Neural cell (in vitro differentiated cells): ENCODE measurements at regions not wholly inside any gene's neighbourhood (a gene's known extent, or its start where the extent isn't known, plus 50 kb on each side); places are given as distances from the start of the nearest gene placed in this dataset.

ENCODE experiments used
- H2AFZ ChIP-seq: fragments of 200-600, 300-800 bp; sonication (generic), shearing (Covaris generic); 2 replicates; pipeline ENCODE4 v1.6.0; 2014; ENCODE audit warnings: low read depth, mild to moderate bottlenecking, antibody characterized with exemption, low read length, moderate library complexity
- H3F3A ChIP-seq: fragments of 200-600 bp; shearing (Covaris generic); 2 replicates; pipeline ENCODE4 v1.6.1; 2016; ENCODE audit warnings: mild to moderate bottlenecking, moderate library complexity, mixed read lengths, antibody characterized with exemption, low read length; ENCODE audit not compliant: insufficient read depth, poor library complexity, severe bottlenecking
- H3K27ac ChIP-seq: fragments of 200-600, 300-800 bp; sonication (generic), shearing (Covaris generic); 2 replicates; pipeline ENCODE4 v1.5.1; 2014; ENCODE audit warnings: mild to moderate bottlenecking, low read length, moderate library complexity
- H3K27me3 ChIP-seq: fragments of 300-800, 200-600 bp; sonication (generic), shearing (Covaris generic); 2 replicates; pipeline ENCODE4 v1.6.0; 2014; ENCODE audit warnings: mild to moderate bottlenecking, low read depth, low read length, moderate library complexity; ENCODE audit not compliant: insufficient read depth
- H3K36me3 ChIP-seq: fragments of 300-800, 200-600 bp; sonication (generic), shearing (Covaris generic); 2 replicates; pipeline ENCODE4 v1.5.1; 2014; ENCODE audit warnings: mild to moderate bottlenecking, antibody characterized with exemption, low read length, moderate library complexity; ENCODE audit not compliant: insufficient read depth
- H3K4me2 ChIP-seq: fragments of 300-800, 200-600 bp; sonication (generic), shearing (Covaris generic); 2 replicates; pipeline ENCODE4 v1.6.0; 2014; ENCODE audit warnings: mild to moderate bottlenecking, low read length
- H3K4me3 ChIP-seq: fragments of 300-800, 200-600 bp; sonication (generic), shearing (Covaris generic); 2 replicates; pipeline ENCODE4 v1.5.1; 2014; ENCODE audit warnings: mild to moderate bottlenecking, low read length, moderate library complexity
- H3K79me2 ChIP-seq: fragments of 200-600 bp; shearing (Covaris generic); replicated peaks from 2 replicates; pipeline ENCODE4 v1.6.0; 2014; ENCODE audit warnings: mild to moderate bottlenecking, low read length, moderate library complexity; ENCODE audit not compliant: insufficient read depth
- H3K9ac ChIP-seq: fragments of 300-800, 200-600 bp; sonication (generic), shearing (Covaris generic); 2 replicates; pipeline ENCODE4 v1.6.1; 2016; ENCODE audit warnings: mild to moderate bottlenecking, low read length, mixed read lengths
- H3K9me2 ChIP-seq: fragments of 200-600 bp; shearing (Covaris generic); 2 replicates; pipeline ENCODE4 v1.6.1; 2016; ENCODE audit warnings: mild to moderate bottlenecking, low read length, mixed read lengths; ENCODE audit not compliant: insufficient read depth
- H3K9me3 ChIP-seq: fragments of 200-600, 300-800 bp; sonication (generic), shearing (Covaris generic); 2 replicates; pipeline ENCODE4 v1.6.1; 2016; ENCODE audit warnings: mild to moderate bottlenecking, mixed run types, low read length, moderate library complexity, mixed read lengths
- H4K20me1 ChIP-seq: fragments of 200-600 bp; shearing (Covaris generic); 2 replicates; pipeline ENCODE4 v1.6.1; 2016; ENCODE audit warnings: mild to moderate bottlenecking, mixed run types; ENCODE audit not compliant: insufficient read depth
- CTCF ChIP-seq: fragments of 450-650 bp; IDR thresholded peaks from 2 replicates; pipeline ENCODE4 v1.5.1; 2014; ENCODE audit warnings: antibody characterized with exemption, mild to moderate bottlenecking, moderate library complexity; ENCODE audit not compliant: poor library complexity, severe bottlenecking
- EP300 ChIP-seq: fragments of 450-650 bp; conservative IDR thresholded peaks from 2 replicates; pipeline ENCODE4 v1.6.1; 2014; ENCODE audit warnings: antibody characterized with exemption, mild to moderate bottlenecking, moderate library complexity; ENCODE audit not compliant: poor library complexity, severe bottlenecking
- EZH2 ChIP-seq: fragments of 200-600, 300-800 bp; shearing (Covaris generic), sonication (generic); IDR thresholded peaks from 2 replicates; pipeline ENCODE4 v1.6.1; 2014; ENCODE audit warnings: antibody characterized with exemption, low read length, borderline replicate concordance, mild to moderate bottlenecking; ENCODE audit not compliant: insufficient read depth, poor library complexity, severe bottlenecking
- MXI1 ChIP-seq: fragments of 450-650 bp; conservative IDR thresholded peaks from 2 replicates; pipeline ENCODE4 v1.6.1; 2014; ENCODE audit warnings: antibody characterized with exemption, mild to moderate bottlenecking; ENCODE audit not compliant: poor library complexity, severe bottlenecking
- POLR2AphosphoS5 ChIP-seq: IDR thresholded peaks from 2 replicates; pipeline ENCODE4 v1.6.1; 2012
- RAD21 ChIP-seq: fragments of 450-650 bp; conservative IDR thresholded peaks from 2 replicates; pipeline ENCODE4 v1.6.1; 2014; ENCODE audit warnings: antibody characterized with exemption, mild to moderate bottlenecking, moderate library complexity
- REST ChIP-seq: IDR thresholded peaks from 2 replicates; pipeline ENCODE4 v1.6.1; 2012; ENCODE audit warnings: borderline replicate concordance
- SMC3 ChIP-seq: fragments of 450-650 bp; conservative IDR thresholded peaks from 2 replicates; pipeline ENCODE4 v1.6.1; 2014; ENCODE audit warnings: antibody characterized with exemption, mild to moderate bottlenecking, moderate library complexity; ENCODE audit not compliant: poor library complexity
- TAF1 ChIP-seq: IDR thresholded peaks from 2 replicates; pipeline ENCODE4 v1.6.1; 2012; ENCODE audit warnings: low read depth

DNA sequence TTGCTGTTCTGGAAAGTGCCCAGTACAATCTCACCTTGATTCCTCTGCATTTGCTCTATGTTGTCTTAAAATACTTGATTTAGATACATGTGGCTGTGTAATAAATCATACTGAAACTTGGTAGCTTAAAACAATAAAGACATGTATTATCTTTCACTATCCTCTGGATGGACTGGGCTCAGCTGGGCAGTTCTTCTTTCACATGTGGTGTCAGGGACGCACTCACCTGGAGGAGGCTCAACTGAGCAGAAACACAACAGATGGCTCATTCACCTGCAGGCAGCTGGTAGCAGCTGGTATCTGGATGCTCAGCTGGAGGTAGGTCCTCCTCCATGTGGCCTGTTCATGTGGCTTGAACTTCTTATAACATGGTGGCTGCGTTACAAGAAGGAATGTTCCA is 563.8 kb upstream of the FRG1 start:
- Histone ChIP-seq H2AFZ (no peak overlapping the region), H3K27me3 (no peaks in the 10 kb centered on the region)

GRCh38 chr4:189377569-189377968 is 563.1 kb upstream of the FRG1 start:
- no peak overlapping the region for H3K4me3 ChIP-seq
- no peaks in the 10 kb centered on the region for H3K79me2 ChIP-seq
- H2AFZ ChIP-seq: no peak overlapping the region
- H3K4me2 ChIP-seq: no peak overlapping the region
- no peaks in the 10 kb centered on the region for H3K36me3 ChIP-seq
- no peak overlapping the region for H3K27ac ChIP-seq
- H3F3A ChIP-seq: no peaks in the 10 kb centered on the region
- no peak overlapping the region for H3K9ac ChIP-seq
- no peaks in the 10 kb centered on the region for H4K20me1 ChIP-seq
- no peaks in the 10 kb centered on the region for H3K27me3 ChIP-seq
- no peaks in the 10 kb centered on the region for H3K9me3 ChIP-seq
- no peaks in the 10 kb centered on the region for H3K9me2 ChIP-seq
- TF ChIP-seq EP300: no peak
- no peak for TF ChIP-seq POLR2AphosphoS5
- TF ChIP-seq REST: no peak
- TF ChIP-seq CTCF: no peak
- TF ChIP-seq RAD21: no peak
- no peak for TF ChIP-seq SMC3
- no peak for TF ChIP-seq EZH2

More for the DNA sequence above, 563.8 kb upstream of the FRG1 start:
- no peaks in the 10 kb centered on the region for H4K20me1 ChIP-seq
- H3K36me3 ChIP-seq: no peaks in the 10 kb centered on the region
- H3K4me3 ChIP-seq: no peak overlapping the region
- H3K4me2 ChIP-seq: no peak overlapping the region
- no peak overlapping the region for H3K9ac ChIP-seq
- no peak overlapping the region for H3K27ac ChIP-seq
- H3K9me2 ChIP-seq: no peaks in the 10 kb centered on the region
- no peaks in the 10 kb centered on the region for H3F3A ChIP-seq
- no peaks in the 10 kb centered on the region for H3K9me3 ChIP-seq
- no peaks in the 10 kb centered on the region for H3K79me2 ChIP-seq
- no peak for TF ChIP-seq TAF1
- no peak for TF ChIP-seq EP300
- TF ChIP-seq EZH2: no peak
- no peak for TF ChIP-seq SMC3
- TF ChIP-seq MXI1: no peak
- TF ChIP-seq RAD21: no peak
- no peak for TF ChIP-seq REST
- TF ChIP-seq CTCF: no peak
